ENCODE measurements at regions not wholly inside any gene's neighbourhood (a gene's known extent, or its start where the extent isn't known, plus 50 kb on each side); places are given as distances from the start of the nearest gene placed in this dataset.

GRCh38 chr3:117411971-117412370 lies 702.4 kb downstream of the TUSC7 start:
- no peak for TF ChIP-seq POLR2A (IDR thresholded peaks at IDR 0.05)
- TF ChIP-seq CTCF (IDR thresholded peaks at IDR 0.05) = no peak
